RWPE2 (cell line): ENCODE measurements at regions not wholly inside any gene's neighbourhood (a gene's known extent, or its start where the extent isn't known, plus 50 kb on each side); places are given as distances from the start of the nearest gene placed in this dataset.

Experiments used
- ATAC-seq: fragments of 200-7000 bp; cut with Tn5 transposase; 3 replicates; pipeline ENCODE4 v1.9.1; 2021; ENCODE audit warnings: low read depth
- DNase-seq: peaks from one replicate; pipeline ENCODE4 v3.0.0-alpha.2; 2020; ENCODE audit warnings: low spot score
- H3K27ac ChIP-seq: fragments of 450-650 bp; 2 replicates; pipeline ENCODE4 v1.5.1; 2017; ENCODE audit warnings: mild to moderate bottlenecking; ENCODE audit not compliant: poor library complexity, severe bottlenecking
- H3K27me3 ChIP-seq: fragments of 250-450 bp; sonication (Bioruptor Pico); 2 replicates; pipeline ENCODE4 v1.5.1; 2021; ENCODE audit warnings: mild to moderate bottlenecking, moderate library complexity; ENCODE audit not compliant: insufficient read depth, poor library complexity, severe bottlenecking
- H3K36me3 ChIP-seq: fragments of 250-450 bp; sonication (Bioruptor Pico); 2 replicates; pipeline ENCODE4 v1.5.1; 2020; ENCODE audit warnings: low read depth, mild to moderate bottlenecking, moderate library complexity
- H3K4me1 ChIP-seq: fragments of 250-450 bp; sonication (Bioruptor Pico); 2 replicates; pipeline ENCODE4 v1.5.1; 2021; ENCODE audit warnings: mild to moderate bottlenecking, moderate library complexity; ENCODE audit not compliant: insufficient read depth, poor library complexity, severe bottlenecking
- H3K4me3 ChIP-seq: fragments of 250-450 bp; sonication (Bioruptor Pico); 2 replicates; pipeline ENCODE4 v1.5.1; 2021; ENCODE audit warnings: mild to moderate bottlenecking, moderate library complexity; ENCODE audit not compliant: severe bottlenecking
- H3K9me3 ChIP-seq: fragments of 250-450 bp; sonication (Bioruptor Pico); 2 replicates; pipeline ENCODE4 v1.5.1; 2021; ENCODE audit warnings: mild to moderate bottlenecking, moderate library complexity; ENCODE audit not compliant: severe bottlenecking
- CTCF ChIP-seq: fragments of 450-650 bp; IDR thresholded peaks from one replicate; pipeline ENCODE4 v1.5.1; 2017; ENCODE audit warnings: mild to moderate bottlenecking, moderate library complexity; ENCODE audit not compliant: poor library complexity, severe bottlenecking

- TF ChIP-seq CTCF = no peak
- DNase-seq (no peak), ATAC-seq (no peak)
- Histone ChIP-seq H3K27me3 (no peaks in the 10 kb centered on the region), H3K9me3 (peaks cover 7% of the 10 kb centered on the region), H3K36me3 (no peaks in the 10 kb centered on the region), H3K4me3 (no peak overlapping the region), H3K4me1 (peaks cover 12% of the 10 kb centered on the region), H3K27ac (no peak overlapping the region)
These were observed 1145.6 kb upstream of the MIR17HG start for GRCh38 chr13:90201676-90202460.

- Histone ChIP-seq H3K27me3 (no peaks in the 10 kb centered on the region), H3K36me3 (no peaks in the 10 kb centered on the region), H3K4me1 (peaks cover 12% of the 10 kb centered on the region), H3K9me3 (peaks cover 7% of the 10 kb centered on the region), H3K27ac (no peak overlapping the region), H3K4me3 (no peak overlapping the region)
- ATAC-seq (peak; percentile 56; the same call in 2 of the 3 replicates), DNase-seq (no peak)
- TF ChIP-seq CTCF = no peak
These were observed 1142.4 kb upstream of the MIR17HG start for GRCh38 chr13:90205081-90205480.

- Histone ChIP-seq H3K9me3 (peaks cover 6% of the 10 kb centered on the region), H3K27ac (no peak overlapping the region), H3K4me3 (no peak overlapping the region), H3K27me3 (no peaks in the 10 kb centered on the region), H3K36me3 (no peaks in the 10 kb centered on the region), H3K4me1 (peaks cover 12% of the 10 kb centered on the region)
- no peak for DNase-seq
- no peak for TF ChIP-seq CTCF
- ATAC-seq = no peak
These were observed 1141.6 kb upstream of the MIR17HG start for GRCh38 chr13:90205911-90206310.

- Histone ChIP-seq H3K27me3 (no peaks in the 10 kb centered on the region), H3K4me3 (no peak overlapping the region), H3K27ac (no peak overlapping the region), H3K9me3 (peaks cover 4% of the 10 kb centered on the region), H3K36me3 (no peaks in the 10 kb centered on the region), H3K4me1 (no peaks in the 10 kb centered on the region)
- no peak for TF ChIP-seq CTCF
- ATAC-seq = no peak
- no peak for DNase-seq
These were observed 1130.2 kb upstream of the MIR17HG start for GRCh38 chr13:90217275-90217674.

GRCh38 chr13:90222758-90223157, 1124.7 kb upstream of the MIR17HG start:
- Histone ChIP-seq H3K4me1 (no peaks in the 10 kb centered on the region), H3K36me3 (no peaks in the 10 kb centered on the region), H3K9me3 (no peaks in the 10 kb centered on the region), H3K27ac (no peak overlapping the region), H3K27me3 (no peaks in the 10 kb centered on the region), H3K4me3 (no peak overlapping the region)
- ATAC-seq = no peak
- no peak for DNase-seq
- TF ChIP-seq CTCF = no peak
